Esophagus muscularis mucosa (tissue), 4 donors: ENCODE measurements at regions not wholly inside any gene's neighbourhood (a gene's known extent, or its start where the extent isn't known, plus 50 kb on each side); places are given as distances from the start of the nearest gene placed in this dataset.
A peak's percentile ranks its signal among the peaks of the same experiment; 100 is the strongest.

ENCODE experiments used
- DNase-seq: peaks from one replicate; pipeline ENCODE4 v3.0.0-alpha.2; 2017; ENCODE audit errors: extremely low spot score
- H3K27ac ChIP-seq, 4 donors: fragments of 200-600 bp; sonication (generic); replicated peaks in 1 of 4; 1 replicate in 3 of 4; 2 replicates in 1 of 4; pipeline ENCODE4 v1.5.1; 2016 to 2019; ENCODE audit warnings: mild to moderate bottlenecking in 1 of 4
- H3K27me3 ChIP-seq, 4 donors: fragments of 200-600 bp; sonication (generic); one replicate each; pipeline versions ENCODE4 v1.5.1 to v1.6.0; 2016 to 2019
- H3K36me3 ChIP-seq, 4 donors: fragments of 200-600 bp; sonication (generic); one replicate each; pipeline ENCODE4 v1.5.1; 2016 to 2019
- H3K4me1 ChIP-seq, 4 donors: fragments of 200-600 bp; sonication (generic); one replicate each; pipeline ENCODE4 v1.5.1; 2016 to 2019
- H3K4me3 ChIP-seq, 4 donors: fragments of 200-600 bp; sonication (generic); 1 replicate in 2 of 4; 2 replicates in 2 of 4; pipeline ENCODE4 v1.5.1; 2016 to 2019; ENCODE audit warnings: mild to moderate bottlenecking in 4 of 4, moderate library complexity in 1 of 4
- H3K9me3 ChIP-seq, 4 donors: fragments of 200-600 bp; sonication (generic); 1 replicate in 3 of 4; 2 replicates in 1 of 4; pipeline ENCODE4 v1.5.1; 2016 to 2019
- CTCF ChIP-seq, 3 experiments: fragments of 200-600 bp in 2 of 3; fragments of 450-650 bp in 1 of 3; sonication (generic) in 2 of 3; IDR thresholded peaks; one replicate each; pipeline ENCODE4 v1.5.1; 2017 to 2019; ENCODE audit warnings: antibody characterized with exemption in 3 of 3, mild to moderate bottlenecking in 2 of 3, moderate library complexity in 1 of 3
- EP300 ChIP-seq: sonication (generic); formaldehyde crosslinking; IDR thresholded peaks from one replicate; pipeline ENCODE4 v1.6.1; 2017; ENCODE audit warnings: antibody characterized with exemption
- POLR2A ChIP-seq: fragments of 450-650 bp; IDR thresholded peaks from one replicate; pipeline ENCODE4 v1.6.1; 2017; ENCODE audit warnings: antibody characterized with exemption, moderate library complexity, mild to moderate bottlenecking, low read depth
- POLR2AphosphoS5 ChIP-seq, 2 donors: sonication (generic); formaldehyde crosslinking; IDR thresholded peaks; one replicate each; pipeline ENCODE4 v1.6.1; 2017; ENCODE audit warnings: antibody characterized with exemption in 2 of 2
- WGBS: methylation state at CpG from one replicate; pipeline ENCODE4 v1.1.5; 2018; 5-methylcytosine and 5-hydroxymethylcytosine counted together
- intact Hi-C: fragments of 100-400 bp; cut with DNase I; formaldehyde crosslinking; loops from one replicate; pipeline ENCODE4 v1.15.1; 2023

- DNase-seq = no peak
- peak overlapping the region in 1 of 4 donors; percentile 80 for H3K27ac ChIP-seq
- H3K4me1 ChIP-seq = peaks cover 24 to 47% (median 40%) of the 10 kb centered on the region in 4 donors
- H3K4me3 ChIP-seq = no peak overlapping the region
- TF ChIP-seq POLR2A = no peak
- 84% methylated on average over 5 of the region's 5 CpGs for WGBS
- no peaks in the 10 kb centered on the region for H3K27me3 ChIP-seq
- H3K9me3 ChIP-seq = no peaks in the 10 kb centered on the region
- intact Hi-C loops = loop anchor here (10.0 kb wide), 1 partner anchor 120 kb away; no protein-coding TSS in a partner anchor
- peaks cover 0 to 6% (median 0%) of the 10 kb centered on the region in 4 donors for H3K36me3 ChIP-seq
Observed at GRCh38 chr11:8834379-8834778, 76.6 kb upstream of the AKIP1 start.

GRCh38 chr11:8838248-8838647 lies 72.7 kb upstream of the AKIP1 start:
- Histone ChIP-seq H3K27ac (peak overlapping the region; percentile 10 to 68 (median 54)), H3K9me3 (no peaks in the 10 kb centered on the region), H3K4me1 (peaks cover 25 to 58% (median 38%) of the 10 kb centered on the region in 4 donors), H3K27me3 (no peaks in the 10 kb centered on the region), H3K36me3 (no peaks in the 10 kb centered on the region), H3K4me3 (no peak overlapping the region)
- WGBS = 50% methylated on average over 7 of the region's 7 CpGs
- no peak for DNase-seq
- no peak for TF ChIP-seq CTCF (IDR thresholded peaks at IDR 0.05)
- no peak for TF ChIP-seq POLR2AphosphoS5 (IDR thresholded peaks at IDR 0.05)
- no peak for TF ChIP-seq EP300
- TF ChIP-seq POLR2A = no peak
- intact Hi-C loops = loop anchor here (10.0 kb wide), 1 partner anchor 117 kb away; no protein-coding TSS in a partner anchor

- intact Hi-C loops = loop anchor here (10.0 kb wide), 1 partner anchor 115 kb away; no protein-coding TSS in a partner anchor
- Histone ChIP-seq H3K27ac (peak overlapping the region; percentile 23 to 68 (median 54)), H3K36me3 (no peaks in the 10 kb centered on the region), H3K4me1 (peaks cover 19 to 49% (median 29%) of the 10 kb centered on the region in 4 donors), H3K4me3 (no peak overlapping the region), H3K27me3 (no peaks in the 10 kb centered on the region), H3K9me3 (no peaks in the 10 kb centered on the region)
- no peak for DNase-seq
- TF ChIP-seq EP300 (no peak), CTCF (IDR thresholded peaks at IDR 0.05) (no peak), POLR2AphosphoS5 (IDR thresholded peaks at IDR 0.05) (no peak), POLR2A (no peak)
- WGBS = 33% methylated on average over 1 of the region's 1 CpG
Observed at GRCh38 chr11:8839306-8839956, 71.6 kb upstream of the AKIP1 start.

- WGBS = 49% methylated on average over 7 of the region's 8 CpGs
- Histone ChIP-seq H3K4me1 (peaks cover 19 to 46% (median 28%) of the 10 kb centered on the region in 4 donors), H3K36me3 (no peaks in the 10 kb centered on the region), H3K27ac (peak overlapping the region; percentile 23 to 68 (median 54)), H3K4me3 (no peak overlapping the region), H3K9me3 (no peaks in the 10 kb centered on the region), H3K27me3 (no peaks in the 10 kb centered on the region)
- DNase-seq = no peak
- TF ChIP-seq POLR2AphosphoS5 (IDR thresholded peaks at IDR 0.05) (no peak), CTCF (IDR thresholded peaks at IDR 0.05) (no peak), EP300 (no peak), POLR2A (no peak)
- intact Hi-C loops = loop anchor here (10.0 kb wide), 1 partner anchor 115 kb away; no protein-coding TSS in a partner anchor
Observed at GRCh38 chr11:8839957-8840945, 70.7 kb upstream of the AKIP1 start.

- WGBS = 85% methylated on average over 7 of the region's 7 CpGs
- H3K27ac ChIP-seq = peak overlapping the region in 1 of 4 donors; percentile 8
- peaks cover 19 to 46% (median 28%) of the 10 kb centered on the region in 4 donors for H3K4me1 ChIP-seq
- no peaks in the 10 kb centered on the region for H3K9me3 ChIP-seq
- TF ChIP-seq EP300 (no peak), POLR2AphosphoS5 (IDR thresholded peaks at IDR 0.05) (no peak), CTCF (IDR thresholded peaks at IDR 0.05) (no peak)
- no peaks in the 10 kb centered on the region for H3K27me3 ChIP-seq
- no peaks in the 10 kb centered on the region for H3K36me3 ChIP-seq
- H3K4me3 ChIP-seq = no peak overlapping the region
- intact Hi-C loops = no loop called here
- DNase-seq = no peak
Observed at GRCh38 chr11:8841899-8842298, 69.1 kb upstream of the AKIP1 start.
